Endothelial cell (in vitro differentiated cells): ENCODE measurements at regions not wholly inside any gene's neighbourhood (a gene's known extent, or its start where the extent isn't known, plus 50 kb on each side); places are given as distances from the start of the nearest gene placed in this dataset.

Source experiments
- DNase-seq: peaks from one replicate; pipeline ENCODE4 v3.0.0; 2021; ENCODE audit warnings: low spot score
- H3K27ac Mint-ChIP-seq: one replicate; pipeline ENCODE4 v1.8.0; 2021; ENCODE audit warnings: mixed read lengths, inconsistent platforms; ENCODE audit not compliant: unreplicated experiment
- H3K27me3 Mint-ChIP-seq: one replicate; pipeline ENCODE4 v1.8.0; 2021; ENCODE audit warnings: mild to moderate bottlenecking, moderate library complexity, mixed read lengths, inconsistent platforms; ENCODE audit not compliant: unreplicated experiment
- H3K36me3 Mint-ChIP-seq: one replicate; pipeline ENCODE4 v1.8.0; 2021; ENCODE audit warnings: mild to moderate bottlenecking, low read depth, mixed read lengths, inconsistent platforms; ENCODE audit not compliant: unreplicated experiment
- H3K4me1 Mint-ChIP-seq: one replicate; pipeline ENCODE4 v1.8.0; 2021; ENCODE audit warnings: mild to moderate bottlenecking, mixed read lengths, inconsistent platforms; ENCODE audit not compliant: unreplicated experiment
- H3K4me3 Mint-ChIP-seq: one replicate; pipeline ENCODE4 v1.8.0; 2021; ENCODE audit warnings: mild to moderate bottlenecking, mixed read lengths, inconsistent platforms; ENCODE audit not compliant: unreplicated experiment
- H3K9me3 Mint-ChIP-seq: one replicate; pipeline ENCODE4 v1.8.0; 2021; ENCODE audit warnings: mixed read lengths, inconsistent platforms; ENCODE audit not compliant: unreplicated experiment
- TF ChIP-seq, protein P1 (sequence below): fragments of 200-600 bp; sonication (generic); IDR thresholded peaks from one replicate; pipeline ENCODE4 v1.5.0; 2021; ENCODE audit warnings: antibody characterized with exemption; ENCODE audit not compliant: unreplicated experiment

DNA sequence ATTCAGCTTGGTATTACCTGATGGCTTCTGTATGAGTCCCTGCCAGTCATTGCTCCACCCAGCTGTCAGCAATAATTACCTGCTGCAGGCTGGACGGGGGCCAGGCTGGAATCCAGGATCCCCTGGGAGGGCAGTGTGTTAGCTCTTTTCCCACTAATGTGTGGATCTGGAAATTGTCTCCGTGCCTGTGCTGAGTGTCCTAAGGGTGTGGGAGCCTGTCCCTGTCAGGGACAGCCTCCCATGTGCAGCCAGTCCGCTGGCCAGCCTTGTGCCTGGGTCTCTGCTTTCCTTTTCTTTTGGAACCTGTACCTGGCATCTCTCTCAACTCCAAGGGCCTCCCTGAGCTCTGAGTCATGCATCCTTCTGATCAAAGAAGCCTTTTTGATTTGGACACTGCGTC is 107.2 kb upstream of the SPRED2 start:
- no peaks in the 10 kb centered on the region for H3K9me3 Mint-ChIP-seq
- H3K36me3 Mint-ChIP-seq, result no peaks in the 10 kb centered on the region
- no peak for DNase-seq
- TF ChIP-seq, protein P1, sequence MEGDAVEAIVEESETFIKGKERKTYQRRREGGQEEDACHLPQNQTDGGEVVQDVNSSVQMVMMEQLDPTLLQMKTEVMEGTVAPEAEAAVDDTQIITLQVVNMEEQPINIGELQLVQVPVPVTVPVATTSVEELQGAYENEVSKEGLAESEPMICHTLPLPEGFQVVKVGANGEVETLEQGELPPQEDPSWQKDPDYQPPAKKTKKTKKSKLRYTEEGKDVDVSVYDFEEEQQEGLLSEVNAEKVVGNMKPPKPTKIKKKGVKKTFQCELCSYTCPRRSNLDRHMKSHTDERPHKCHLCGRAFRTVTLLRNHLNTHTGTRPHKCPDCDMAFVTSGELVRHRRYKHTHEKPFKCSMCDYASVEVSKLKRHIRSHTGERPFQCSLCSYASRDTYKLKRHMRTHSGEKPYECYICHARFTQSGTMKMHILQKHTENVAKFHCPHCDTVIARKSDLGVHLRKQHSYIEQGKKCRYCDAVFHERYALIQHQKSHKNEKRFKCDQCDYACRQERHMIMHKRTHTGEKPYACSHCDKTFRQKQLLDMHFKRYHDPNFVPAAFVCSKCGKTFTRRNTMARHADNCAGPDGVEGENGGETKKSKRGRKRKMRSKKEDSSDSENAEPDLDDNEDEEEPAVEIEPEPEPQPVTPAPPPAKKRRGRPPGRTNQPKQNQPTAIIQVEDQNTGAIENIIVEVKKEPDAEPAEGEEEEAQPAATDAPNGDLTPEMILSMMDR, result no peak
- H3K27me3 Mint-ChIP-seq, result no peaks in the 10 kb centered on the region
- H3K4me3 Mint-ChIP-seq, result no peak overlapping the region
- H3K4me1 Mint-ChIP-seq, result no peaks in the 10 kb centered on the region
- no peak overlapping the region for H3K27ac Mint-ChIP-seq

DNA sequence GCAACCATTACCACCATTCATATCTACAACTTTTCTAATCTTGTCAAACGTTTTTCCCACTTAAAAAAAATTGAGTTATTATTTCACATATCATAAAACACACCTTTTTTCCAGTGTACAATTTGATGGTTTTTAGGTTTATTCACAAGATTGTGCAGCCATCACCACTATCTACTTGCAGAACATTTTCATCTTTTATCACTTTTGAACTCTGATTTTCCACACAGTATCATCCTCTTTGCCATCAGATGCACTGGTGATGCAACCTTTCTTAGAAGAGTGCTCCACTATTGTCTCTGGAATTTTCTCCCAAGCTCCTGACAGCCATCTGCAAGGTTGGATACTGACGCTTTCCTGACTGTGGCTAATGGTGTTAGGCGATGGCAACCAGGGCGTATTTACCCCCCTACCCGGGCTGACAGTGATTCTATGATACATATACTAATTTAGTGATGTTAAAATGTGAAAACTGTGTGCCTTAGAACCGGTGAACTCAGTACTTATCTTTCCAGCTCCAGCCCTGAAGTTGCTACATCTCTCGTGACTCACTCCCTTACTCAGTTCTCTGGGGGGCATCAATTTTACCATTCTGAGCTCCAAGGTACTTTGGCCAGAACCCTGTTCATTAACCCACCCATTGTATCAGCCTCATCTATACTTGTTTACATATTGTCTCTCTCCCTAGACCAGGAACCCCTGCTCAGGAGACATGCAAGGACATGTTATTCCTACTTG is 105.4 kb upstream of the SPRED2 start:
- H3K27ac Mint-ChIP-seq, result no peak overlapping the region
- TF ChIP-seq, protein P1, result no peak
- no peaks in the 10 kb centered on the region for H3K4me1 Mint-ChIP-seq
- no peaks in the 10 kb centered on the region for H3K9me3 Mint-ChIP-seq
- H3K4me3 Mint-ChIP-seq, result no peak overlapping the region
- H3K36me3 Mint-ChIP-seq, result no peaks in the 10 kb centered on the region
- no peak for DNase-seq
- no peaks in the 10 kb centered on the region for H3K27me3 Mint-ChIP-seq

DNA sequence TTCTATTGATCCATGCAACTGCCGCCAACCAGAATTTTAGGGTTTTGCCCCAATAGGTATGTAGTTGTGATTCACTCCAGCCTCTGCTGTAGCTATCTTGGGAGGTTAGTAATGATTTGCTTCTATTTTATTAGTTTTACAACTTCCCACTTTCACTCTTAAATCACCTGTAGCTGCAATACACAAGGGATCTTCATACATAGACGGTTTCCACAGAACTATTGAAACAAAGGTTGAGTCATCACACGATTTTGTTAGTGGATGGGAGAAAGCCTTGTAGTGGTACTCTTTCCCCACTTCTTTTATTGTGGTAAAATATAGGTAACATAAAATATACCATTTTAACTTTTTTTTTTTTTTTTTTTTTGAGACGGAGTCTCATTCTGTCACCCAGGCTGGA is 104.2 kb upstream of the SPRED2 start:
- Mint-ChIP-seq H3K4me3 (no peak overlapping the region), H3K27me3 (no peaks in the 10 kb centered on the region), H3K36me3 (no peaks in the 10 kb centered on the region), H3K27ac (no peak overlapping the region), H3K9me3 (no peaks in the 10 kb centered on the region), H3K4me1 (no peaks in the 10 kb centered on the region)
- TF ChIP-seq, protein P1, result no peak
- no peak for DNase-seq

DNA sequence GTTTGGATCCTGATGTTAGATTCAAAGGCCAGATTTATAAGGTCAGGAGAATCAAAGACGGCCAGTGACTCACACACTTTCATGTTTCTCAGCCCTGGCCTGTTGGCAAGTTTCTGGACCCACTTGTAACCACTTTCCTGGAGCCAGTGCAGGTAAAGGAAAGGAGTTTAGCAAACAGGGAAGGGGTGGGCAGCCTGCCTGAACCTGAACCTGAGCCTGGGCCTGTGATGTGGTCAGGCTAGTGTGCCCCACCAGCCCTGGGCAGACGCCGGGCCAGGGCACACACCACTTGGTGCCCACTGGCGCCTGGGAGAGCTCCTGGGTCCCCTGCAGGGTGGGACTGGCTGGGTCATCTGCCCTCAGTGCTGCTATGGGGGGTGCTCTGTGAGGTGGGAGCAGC is 100.5 kb upstream of the SPRED2 start:
- TF ChIP-seq, protein P1, result no peak
- DNase-seq, result no peak
- Mint-ChIP-seq H3K4me3 (no peak overlapping the region), H3K27ac (no peak overlapping the region), H3K9me3 (no peaks in the 10 kb centered on the region), H3K27me3 (no peaks in the 10 kb centered on the region), H3K36me3 (no peaks in the 10 kb centered on the region), H3K4me1 (no peaks in the 10 kb centered on the region)

DNA sequence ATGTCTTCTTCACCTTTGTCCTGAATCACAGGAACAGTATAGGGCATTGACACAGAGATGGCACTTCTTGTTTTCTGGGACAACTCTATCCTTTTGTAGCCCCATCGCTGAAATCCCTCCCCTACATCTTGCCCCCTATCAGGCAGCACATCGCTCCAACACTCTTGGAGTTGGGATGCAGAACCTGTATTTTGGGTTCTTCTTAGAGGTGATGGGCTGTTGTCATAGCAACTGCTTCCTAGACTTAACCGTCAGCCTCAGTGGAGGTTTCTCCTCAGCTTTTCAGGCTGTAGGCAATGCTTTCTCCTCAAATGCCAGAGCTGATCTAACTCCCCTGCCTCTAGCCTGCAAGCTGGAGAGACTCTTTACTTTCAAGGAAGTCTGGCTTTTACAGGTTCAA is 99.9 kb upstream of the SPRED2 start:
- H3K9me3 Mint-ChIP-seq, result no peaks in the 10 kb centered on the region
- no peaks in the 10 kb centered on the region for H3K4me1 Mint-ChIP-seq
- no peaks in the 10 kb centered on the region for H3K27me3 Mint-ChIP-seq
- no peak overlapping the region for H3K4me3 Mint-ChIP-seq
- no peaks in the 10 kb centered on the region for H3K36me3 Mint-ChIP-seq
- no peak for DNase-seq
- H3K27ac Mint-ChIP-seq, result no peak overlapping the region
- TF ChIP-seq, protein P1, result no peak
